ENCODE measurements at regions not wholly inside any gene's neighbourhood (a gene's known extent, or its start where the extent isn't known, plus 50 kb on each side); places are given as distances from the start of the nearest gene placed in this dataset.

DNA sequence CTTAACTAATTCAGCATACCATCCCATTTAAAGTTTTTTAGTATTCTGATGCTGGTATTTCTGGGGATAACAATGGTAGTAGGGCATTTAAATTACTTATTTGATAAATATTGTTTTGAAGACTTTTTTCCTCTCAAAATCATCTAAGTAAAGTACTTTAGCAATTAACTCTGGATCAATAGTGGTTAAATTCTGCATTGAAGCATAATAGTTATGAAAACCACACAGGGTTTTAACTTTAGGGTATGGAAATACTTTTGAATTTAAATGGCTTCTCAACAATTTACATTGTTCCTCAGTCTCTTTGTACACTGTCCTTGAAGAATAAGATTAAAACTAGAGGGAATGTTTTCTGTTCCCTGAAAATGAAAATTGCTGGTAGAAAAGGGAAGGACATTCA is 202.6 kb upstream of the STEAP4 start:
- no TSS peak for BruUV-seq (replicated peaks)

DNA sequence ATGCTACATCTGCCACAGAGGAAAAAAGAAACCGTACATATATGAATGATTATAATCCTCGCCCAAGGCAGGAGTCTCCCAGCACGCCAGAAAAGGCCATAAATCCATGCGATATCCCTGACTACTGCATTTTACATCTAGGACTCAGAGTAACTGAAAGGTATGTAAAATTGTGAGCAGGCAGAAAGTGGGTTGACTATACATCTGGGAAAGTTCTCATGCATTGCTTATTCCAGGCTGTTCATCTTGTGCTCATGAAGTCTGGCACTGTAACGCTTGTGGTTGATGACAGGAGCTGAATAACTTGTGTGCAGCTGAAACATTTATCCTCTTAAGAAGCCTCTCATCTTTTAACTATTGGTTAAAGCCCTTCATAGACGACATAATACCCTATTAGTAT is 193.4 kb upstream of the STEAP4 start:
- CTCF ChIA-PET = no interaction called here
- no peak for TF ChIP-seq EZH2 (IDR thresholded peaks at IDR 0.05; ENCODE audit: borderline replicate concordance, low read depth, low read length, poor library complexity, severe bottlenecking)
- DNase-seq (ENCODE audit: low spot score) = no peak
- no TSS peak for BruUV-seq (replicated peaks)
- POLR2A ChIA-PET (ENCODE audit: low non-redundant PET) = no interaction called here
- Histone ChIP-seq H3K36me3 (ENCODE audit: insufficient read depth, low read length, poor library complexity, severe bottlenecking) (no peaks in the 10 kb centered on the region), H3K4me3 (ENCODE audit: low read depth, low read length, poor library complexity, severe bottlenecking) (no peak overlapping the region), H3K9me3 (ENCODE audit: low read depth, low read length, poor library complexity, severe bottlenecking) (no peaks in the 10 kb centered on the region), H3K27ac (ENCODE audit: low read depth, low read length, poor library complexity, severe bottlenecking) (no peak overlapping the region), H3K4me1 (ENCODE audit: insufficient read depth, low read length, poor library complexity, severe bottlenecking) (no peaks in the 10 kb centered on the region), H3K27me3 (replicated peaks; ENCODE audit: insufficient read depth, low read depth, low read length, poor library complexity) (no peaks in the 10 kb centered on the region)
- intact Hi-C loops (cut with micrococcal nuclease; ENCODE audit: unreplicated experiment) = no loop called here

More for the DNA sequence above, 202.6 kb upstream of the STEAP4 start:
- ChIA-PET POLR2A (ENCODE audit: low non-redundant PET) (no interaction called here), CTCF (no interaction called here)
- Histone ChIP-seq H3K27me3 (replicated peaks; ENCODE audit: insufficient read depth, low read depth, low read length, poor library complexity) (no peaks in the 10 kb centered on the region), H3K9me3 (ENCODE audit: low read depth, low read length, poor library complexity, severe bottlenecking) (no peaks in the 10 kb centered on the region), H3K36me3 (ENCODE audit: insufficient read depth, low read length, poor library complexity, severe bottlenecking) (no peaks in the 10 kb centered on the region), H3K4me3 (ENCODE audit: low read depth, low read length, poor library complexity, severe bottlenecking) (no peak overlapping the region), H3K4me1 (ENCODE audit: insufficient read depth, low read length, poor library complexity, severe bottlenecking) (no peaks in the 10 kb centered on the region), H3K27ac (ENCODE audit: low read depth, low read length, poor library complexity, severe bottlenecking) (no peak overlapping the region)
- no peak for TF ChIP-seq EZH2 (IDR thresholded peaks at IDR 0.05; ENCODE audit: borderline replicate concordance, low read depth, low read length, poor library complexity, severe bottlenecking)
- TF ChIP-seq, protein P1, sequence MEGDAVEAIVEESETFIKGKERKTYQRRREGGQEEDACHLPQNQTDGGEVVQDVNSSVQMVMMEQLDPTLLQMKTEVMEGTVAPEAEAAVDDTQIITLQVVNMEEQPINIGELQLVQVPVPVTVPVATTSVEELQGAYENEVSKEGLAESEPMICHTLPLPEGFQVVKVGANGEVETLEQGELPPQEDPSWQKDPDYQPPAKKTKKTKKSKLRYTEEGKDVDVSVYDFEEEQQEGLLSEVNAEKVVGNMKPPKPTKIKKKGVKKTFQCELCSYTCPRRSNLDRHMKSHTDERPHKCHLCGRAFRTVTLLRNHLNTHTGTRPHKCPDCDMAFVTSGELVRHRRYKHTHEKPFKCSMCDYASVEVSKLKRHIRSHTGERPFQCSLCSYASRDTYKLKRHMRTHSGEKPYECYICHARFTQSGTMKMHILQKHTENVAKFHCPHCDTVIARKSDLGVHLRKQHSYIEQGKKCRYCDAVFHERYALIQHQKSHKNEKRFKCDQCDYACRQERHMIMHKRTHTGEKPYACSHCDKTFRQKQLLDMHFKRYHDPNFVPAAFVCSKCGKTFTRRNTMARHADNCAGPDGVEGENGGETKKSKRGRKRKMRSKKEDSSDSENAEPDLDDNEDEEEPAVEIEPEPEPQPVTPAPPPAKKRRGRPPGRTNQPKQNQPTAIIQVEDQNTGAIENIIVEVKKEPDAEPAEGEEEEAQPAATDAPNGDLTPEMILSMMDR (conservative IDR thresholded peaks at IDR 0.05; ENCODE audit: low read depth, low read length) = no peak
- DNase-seq (ENCODE audit: low spot score) = no peak
- intact Hi-C loops (cut with micrococcal nuclease; ENCODE audit: unreplicated experiment) = no loop called here

DNA sequence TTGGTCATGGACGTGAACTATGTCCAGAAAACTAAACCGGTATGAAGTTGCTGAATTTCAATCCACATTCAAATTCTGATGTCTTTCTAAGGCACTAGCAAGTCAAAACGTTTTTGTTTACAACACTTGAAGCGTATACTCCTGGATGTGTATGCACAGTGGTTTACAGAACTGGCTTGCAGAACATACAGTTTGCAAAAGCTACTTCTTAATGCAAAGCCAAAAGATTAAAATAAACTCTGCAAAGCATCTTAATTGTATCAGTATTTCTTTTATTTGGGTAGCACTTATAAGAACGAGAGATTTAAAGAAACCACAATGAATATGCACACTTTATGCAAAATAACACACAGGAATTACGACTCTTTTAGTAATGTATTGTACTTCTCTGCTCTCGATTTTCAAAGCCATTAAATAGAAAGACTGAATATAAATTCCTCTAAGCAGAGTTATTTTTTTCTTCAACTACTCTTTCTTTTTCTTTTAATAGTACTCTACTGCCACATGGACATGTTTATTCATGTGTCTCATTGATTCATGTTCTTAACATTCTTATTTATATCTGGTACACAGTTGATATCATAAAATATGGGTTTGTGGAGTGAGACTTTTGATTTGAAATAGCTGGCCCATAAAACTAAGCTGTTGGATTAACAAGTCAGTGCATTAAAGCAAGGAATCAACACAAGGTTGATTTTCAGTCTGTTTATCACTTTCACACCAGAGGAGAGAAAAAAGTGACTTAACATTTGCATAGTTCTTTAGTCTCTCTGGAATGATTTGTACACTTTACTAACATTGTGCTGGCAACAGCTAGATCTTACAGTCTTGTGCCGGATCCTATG is 189.4 kb upstream of the STEAP4 start:
- no peak overlapping the region for H3K27ac ChIP-seq (ENCODE audit: low read depth, low read length, poor library complexity, severe bottlenecking)
- no peaks in the 10 kb centered on the region for H3K4me1 ChIP-seq (ENCODE audit: insufficient read depth, low read length, poor library complexity, severe bottlenecking)
- intact Hi-C loops (cut with micrococcal nuclease; ENCODE audit: unreplicated experiment) = no loop called here
- ChIA-PET POLR2A (ENCODE audit: low non-redundant PET) (no interaction called here), CTCF (no interaction called here)
- H3K9me3 ChIP-seq (ENCODE audit: low read depth, low read length, poor library complexity, severe bottlenecking) = no peaks in the 10 kb centered on the region
- DNase-seq (ENCODE audit: low spot score) = no peak
- TF ChIP-seq, protein P1 (conservative IDR thresholded peaks at IDR 0.05; ENCODE audit: low read depth, low read length) = no peak
- TF ChIP-seq EZH2 (IDR thresholded peaks at IDR 0.05; ENCODE audit: borderline replicate concordance, low read depth, low read length, poor library complexity, severe bottlenecking) = no peak
- H3K4me3 ChIP-seq (ENCODE audit: low read depth, low read length, poor library complexity, severe bottlenecking) = no peak overlapping the region
- no peaks in the 10 kb centered on the region for H3K27me3 ChIP-seq (replicated peaks; ENCODE audit: insufficient read depth, low read depth, low read length, poor library complexity)
- no TSS peak for BruUV-seq (replicated peaks)
- no peaks in the 10 kb centered on the region for H3K36me3 ChIP-seq (ENCODE audit: insufficient read depth, low read length, poor library complexity, severe bottlenecking)

DNA sequence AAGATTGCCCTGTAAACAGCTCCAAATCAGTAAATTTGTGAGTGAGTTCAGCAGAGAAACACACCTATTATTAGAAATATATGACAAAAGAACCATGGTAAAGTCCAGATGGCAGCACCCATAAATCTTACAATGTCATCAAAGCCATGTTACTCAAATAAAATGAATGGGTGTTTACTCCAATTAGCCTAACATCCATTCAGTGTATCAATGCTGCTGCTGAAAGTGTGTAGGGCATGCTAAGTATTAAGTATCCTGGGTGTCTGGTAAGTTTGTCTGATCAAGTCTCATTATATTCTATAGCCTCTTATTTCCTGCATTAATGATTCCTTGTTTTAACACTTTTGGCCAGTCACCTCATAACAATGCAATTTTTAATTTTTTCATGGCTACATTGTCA is 185.5 kb upstream of the STEAP4 start:
- ChIA-PET CTCF (no interaction called here), POLR2A (ENCODE audit: low non-redundant PET) (no interaction called here)
- no peaks in the 10 kb centered on the region for H3K4me1 ChIP-seq (ENCODE audit: insufficient read depth, low read length, poor library complexity, severe bottlenecking)
- TF ChIP-seq, protein P1 (conservative IDR thresholded peaks at IDR 0.05; ENCODE audit: low read depth, low read length) = no peak
- TF ChIP-seq EZH2 (IDR thresholded peaks at IDR 0.05; ENCODE audit: borderline replicate concordance, low read depth, low read length, poor library complexity, severe bottlenecking) = no peak
- no TSS peak for BruUV-seq (replicated peaks)
- intact Hi-C loops (cut with micrococcal nuclease; ENCODE audit: unreplicated experiment) = no loop called here
- H3K9me3 ChIP-seq (ENCODE audit: low read depth, low read length, poor library complexity, severe bottlenecking) = no peaks in the 10 kb centered on the region
- no peak overlapping the region for H3K27ac ChIP-seq (ENCODE audit: low read depth, low read length, poor library complexity, severe bottlenecking)
- no peaks in the 10 kb centered on the region for H3K27me3 ChIP-seq (replicated peaks; ENCODE audit: insufficient read depth, low read depth, low read length, poor library complexity)
- no peaks in the 10 kb centered on the region for H3K36me3 ChIP-seq (ENCODE audit: insufficient read depth, low read length, poor library complexity, severe bottlenecking)
- no peak overlapping the region for H3K4me3 ChIP-seq (ENCODE audit: low read depth, low read length, poor library complexity, severe bottlenecking)
- no peak for DNase-seq (ENCODE audit: low spot score)

All from A673 (cell line).